AG09309 (cell line): ENCODE measurements at regions not wholly inside any gene's neighbourhood (a gene's known extent, or its start where the extent isn't known, plus 50 kb on each side); places are given as distances from the start of the nearest gene placed in this dataset.

Experiments used
- DNase-seq: peaks from one replicate; pipeline ENCODE4 v3.0.0-alpha.2; 2010; ENCODE audit warnings: low read depth
- H3K4me3 ChIP-seq: 2 replicates; pipeline ENCODE4 v1.5.1; 2011; ENCODE audit warnings: mild to moderate bottlenecking, low read depth, low read length, moderate library complexity; ENCODE audit not compliant: control insufficient read depth
- TF ChIP-seq, protein P1 (sequence below): IDR thresholded peaks from 2 replicates; pipeline ENCODE4 v1.5.1; 2011; ENCODE audit warnings: mild to moderate bottlenecking, low read depth, low read length, inconsistent platforms; ENCODE audit not compliant: insufficient read depth, control insufficient read depth; ENCODE audit errors: missing control alignments

DNA sequence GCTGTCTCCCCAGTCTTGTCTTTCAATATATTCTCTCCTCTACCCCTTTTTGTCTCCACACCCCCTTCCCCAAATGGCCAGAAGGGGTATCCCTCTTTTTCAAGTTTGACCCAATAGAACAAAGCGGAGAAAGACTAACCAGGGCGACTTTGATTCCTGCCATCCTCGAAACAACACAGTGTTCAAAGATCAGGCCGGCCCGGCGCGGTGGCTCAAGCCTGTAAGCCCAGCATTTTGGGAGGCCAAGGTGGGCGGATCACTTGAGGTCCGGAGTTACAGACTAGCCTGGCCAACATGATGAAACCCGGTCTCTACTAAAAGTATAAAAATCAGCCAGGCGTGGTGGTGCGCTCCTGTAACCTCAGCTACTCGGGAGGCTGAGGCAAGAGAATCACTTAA is 77.0 kb upstream of the IFNAR2 start:
- TF ChIP-seq, protein P1, sequence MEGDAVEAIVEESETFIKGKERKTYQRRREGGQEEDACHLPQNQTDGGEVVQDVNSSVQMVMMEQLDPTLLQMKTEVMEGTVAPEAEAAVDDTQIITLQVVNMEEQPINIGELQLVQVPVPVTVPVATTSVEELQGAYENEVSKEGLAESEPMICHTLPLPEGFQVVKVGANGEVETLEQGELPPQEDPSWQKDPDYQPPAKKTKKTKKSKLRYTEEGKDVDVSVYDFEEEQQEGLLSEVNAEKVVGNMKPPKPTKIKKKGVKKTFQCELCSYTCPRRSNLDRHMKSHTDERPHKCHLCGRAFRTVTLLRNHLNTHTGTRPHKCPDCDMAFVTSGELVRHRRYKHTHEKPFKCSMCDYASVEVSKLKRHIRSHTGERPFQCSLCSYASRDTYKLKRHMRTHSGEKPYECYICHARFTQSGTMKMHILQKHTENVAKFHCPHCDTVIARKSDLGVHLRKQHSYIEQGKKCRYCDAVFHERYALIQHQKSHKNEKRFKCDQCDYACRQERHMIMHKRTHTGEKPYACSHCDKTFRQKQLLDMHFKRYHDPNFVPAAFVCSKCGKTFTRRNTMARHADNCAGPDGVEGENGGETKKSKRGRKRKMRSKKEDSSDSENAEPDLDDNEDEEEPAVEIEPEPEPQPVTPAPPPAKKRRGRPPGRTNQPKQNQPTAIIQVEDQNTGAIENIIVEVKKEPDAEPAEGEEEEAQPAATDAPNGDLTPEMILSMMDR: no peak

DNA sequence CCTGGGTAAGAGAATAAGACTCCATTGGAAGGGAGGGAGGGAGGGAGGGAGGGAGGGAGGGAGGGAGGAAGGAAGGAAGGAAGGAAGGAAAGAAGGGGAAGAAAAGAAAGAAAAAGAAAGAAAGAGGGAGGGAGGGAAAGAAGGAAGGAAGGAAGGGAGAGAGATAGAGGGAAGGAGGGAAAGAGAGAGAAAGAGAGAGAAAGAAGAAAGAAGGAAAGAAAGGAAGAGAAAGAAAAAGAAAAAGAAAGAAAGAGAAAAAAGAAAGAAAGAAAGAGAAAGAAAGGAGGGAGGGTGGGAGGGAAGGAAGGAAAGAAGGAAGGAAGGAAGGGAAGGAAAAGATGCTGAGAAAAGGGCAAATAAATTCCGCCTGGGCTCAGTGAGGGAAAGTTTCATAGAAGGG is 74.7 kb upstream of the IFNAR2 start:
- TF ChIP-seq, protein P1: no peak
- H3K4me3 ChIP-seq: no peak overlapping the region
- DNase-seq: no peak

More for the DNA sequence above, 77.0 kb upstream of the IFNAR2 start:
- no peak for DNase-seq
- no peak overlapping the region for H3K4me3 ChIP-seq

DNA sequence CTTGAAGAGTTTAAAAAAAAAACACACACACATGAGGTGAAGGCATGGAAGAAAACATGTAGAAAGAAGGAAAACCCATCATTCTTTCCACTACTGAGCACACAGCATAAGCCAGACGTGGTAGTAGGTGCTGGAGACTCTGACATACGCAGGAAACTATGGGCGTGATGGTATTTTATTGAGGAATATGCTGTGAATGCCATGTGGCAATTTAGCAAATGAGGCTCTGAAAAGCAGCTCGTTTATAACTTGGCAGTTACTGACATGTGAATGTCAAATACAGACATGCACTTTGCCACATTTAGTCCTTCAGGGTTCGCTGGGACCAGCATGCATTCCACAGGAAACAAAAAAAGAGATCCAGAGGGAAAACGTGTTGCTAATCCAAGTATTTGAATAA is 74.3 kb upstream of the IFNAR2 start:
- DNase-seq: no peak
- TF ChIP-seq, protein P1: no peak
- H3K4me3 ChIP-seq: no peak overlapping the region

DNA sequence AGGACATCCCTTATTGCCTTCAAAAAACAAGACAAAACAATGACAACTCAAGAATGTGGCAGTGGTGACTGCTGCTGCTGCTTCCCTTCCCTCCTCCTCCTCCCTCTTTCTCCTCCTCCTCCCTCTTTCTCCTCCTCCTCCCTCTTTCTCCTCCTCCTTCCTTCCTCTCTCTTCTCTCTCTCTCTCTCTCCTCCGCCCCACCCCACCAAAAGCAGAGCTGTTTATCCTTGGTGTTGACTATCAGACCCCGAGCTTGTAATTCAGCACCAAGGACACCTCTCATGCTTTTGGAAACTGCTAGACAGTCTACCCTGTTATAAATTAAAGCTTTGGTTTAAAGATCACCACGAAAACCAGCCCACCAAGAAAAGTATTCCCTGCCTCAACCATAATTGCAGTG is 72.4 kb upstream of the IFNAR2 start:
- no peak overlapping the region for H3K4me3 ChIP-seq
- TF ChIP-seq, protein P1: no peak
- no peak for DNase-seq

DNA sequence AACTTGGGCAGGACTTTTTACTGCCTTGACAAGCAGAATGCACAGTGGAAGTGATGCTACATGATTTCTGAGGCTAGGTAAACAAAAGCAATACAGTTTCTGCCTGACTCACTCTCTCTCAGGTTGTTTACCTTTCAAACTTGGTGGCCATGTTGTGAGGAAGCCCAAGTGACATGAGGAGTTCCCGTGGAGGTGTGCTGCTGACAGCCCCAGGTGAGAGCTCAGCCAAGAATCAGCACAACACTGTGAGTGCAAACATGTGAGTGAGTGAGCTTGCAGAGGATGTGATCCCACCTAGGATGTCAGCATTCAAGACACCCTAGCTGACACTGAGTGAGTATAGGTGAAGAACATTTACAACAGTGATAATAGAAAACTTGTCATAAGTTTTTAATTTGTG is 71.1 kb upstream of the IFNAR2 start:
- DNase-seq: no peak
- H3K4me3 ChIP-seq: no peak overlapping the region
- TF ChIP-seq, protein P1: no peak

DNA sequence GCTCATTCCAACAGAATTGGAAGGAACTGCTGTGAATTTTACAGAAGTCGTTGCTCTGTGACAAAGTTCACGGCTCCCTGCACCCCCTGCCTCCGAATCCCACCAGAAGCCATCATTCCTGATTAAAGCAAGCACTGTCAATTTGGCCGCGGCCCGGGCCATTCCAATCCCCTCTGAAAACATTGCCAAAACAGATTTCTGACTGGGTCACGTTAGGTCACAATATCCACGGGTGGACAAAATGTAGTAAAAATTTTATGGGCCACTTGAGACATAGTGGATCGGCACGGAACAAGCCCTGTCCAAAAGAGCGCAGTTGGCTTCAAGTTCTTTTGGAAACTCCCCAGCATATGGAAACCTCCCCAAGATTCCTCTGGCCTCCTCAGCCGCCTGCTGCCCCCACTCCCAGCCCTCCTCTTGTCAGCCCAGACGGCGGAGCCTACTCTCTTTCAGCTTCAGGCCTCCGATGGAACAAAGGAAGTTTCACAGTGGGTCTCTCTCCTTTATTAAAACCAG is 67.2 kb upstream of the IFNAR2 start:
- TF ChIP-seq, protein P1: no peak
- DNase-seq: no peak
- H3K4me3 ChIP-seq: no peak overlapping the region

DNA sequence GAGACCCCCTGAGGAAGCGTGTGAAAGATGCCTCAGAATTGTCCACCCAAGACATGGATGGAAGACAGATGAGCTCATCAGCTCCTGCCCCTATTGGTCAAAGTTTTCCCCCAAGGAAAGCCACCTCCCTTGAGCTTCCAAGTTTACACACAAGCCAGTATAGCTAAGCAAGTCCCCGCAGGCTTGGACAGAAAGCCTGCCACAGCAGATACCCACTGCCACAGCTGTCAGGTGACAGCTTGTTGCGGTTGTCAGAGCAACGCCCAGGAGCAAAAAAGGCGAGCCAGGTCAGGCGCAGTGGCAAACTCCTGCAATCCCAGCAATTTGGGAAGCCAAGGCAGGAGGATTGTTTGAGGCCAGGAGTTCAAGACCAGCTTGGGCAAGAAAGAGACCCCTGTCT is 60.9 kb upstream of the IFNAR2 start:
- no peak for DNase-seq
- TF ChIP-seq, protein P1: no peak
- no peak overlapping the region for H3K4me3 ChIP-seq
